PFSK-1 (cell line): ENCODE measurements at regions not wholly inside any gene's neighbourhood (a gene's known extent, or its start where the extent isn't known, plus 50 kb on each side); places are given as distances from the start of the nearest gene placed in this dataset.

Experiments
- FOXP2 ChIP-seq: optimal IDR thresholded peaks from 2 replicates; pipeline ENCODE3; 2011; ENCODE audit warnings: borderline replicate concordance, control low read depth, inconsistent platforms; ENCODE audit not compliant: insufficient read depth; ENCODE audit errors: extremely low read length, extremely low read depth
- POLR2AphosphoS5 ChIP-seq: IDR thresholded peaks from 2 replicates; pipeline ENCODE4 v1.6.1; 2012; ENCODE audit warnings: low read depth, mild to moderate bottlenecking, control low read depth, low read length, moderate library complexity
- SIN3A ChIP-seq: IDR thresholded peaks from 2 replicates; pipeline ENCODE4 v1.6.1; 2012; ENCODE audit warnings: mild to moderate bottlenecking, low read length, moderate library complexity, borderline replicate concordance; ENCODE audit not compliant: insufficient read depth
- TAF1 ChIP-seq: IDR thresholded peaks from 2 replicates; pipeline ENCODE4 v1.6.1; 2012; ENCODE audit warnings: low read length, control low read depth, borderline replicate concordance; ENCODE audit not compliant: insufficient read depth
- TF ChIP-seq, protein P1 (sequence below), 2 experiments: IDR thresholded peaks; 2 replicates each; pipeline versions ENCODE4 v1.6.1 to v1.8.0; 2011 to 2012; ENCODE audit warnings: low read depth in 2 of 2, low read length in 2 of 2, control low read depth in 1 of 2, inconsistent platforms in 1 of 2, mild to moderate bottlenecking in 1 of 2, moderate library complexity in 1 of 2; ENCODE audit not compliant: insufficient read depth in 1 of 2

DNA sequence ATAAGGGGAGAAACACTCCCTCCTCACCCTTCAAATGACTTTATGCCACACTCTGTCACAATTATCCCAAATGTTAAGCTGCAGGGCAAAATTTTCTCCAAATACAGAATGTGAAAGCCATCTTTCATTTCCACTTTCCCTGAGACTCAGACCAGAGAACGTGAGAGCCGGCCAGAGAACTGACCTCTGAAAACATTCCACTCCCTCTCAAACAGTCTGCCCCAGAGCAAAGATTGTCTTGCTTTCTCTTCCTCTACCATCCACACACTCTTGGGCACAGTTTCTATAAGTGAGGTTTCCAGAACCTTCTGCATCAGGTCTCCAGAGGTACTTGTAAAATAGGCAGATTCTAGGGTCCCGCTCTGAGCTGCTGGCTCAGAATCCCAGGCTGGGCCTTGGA, 278.1 kb downstream of the FRK start:
- TF ChIP-seq FOXP2, result no peak
- TF ChIP-seq, protein P1, sequence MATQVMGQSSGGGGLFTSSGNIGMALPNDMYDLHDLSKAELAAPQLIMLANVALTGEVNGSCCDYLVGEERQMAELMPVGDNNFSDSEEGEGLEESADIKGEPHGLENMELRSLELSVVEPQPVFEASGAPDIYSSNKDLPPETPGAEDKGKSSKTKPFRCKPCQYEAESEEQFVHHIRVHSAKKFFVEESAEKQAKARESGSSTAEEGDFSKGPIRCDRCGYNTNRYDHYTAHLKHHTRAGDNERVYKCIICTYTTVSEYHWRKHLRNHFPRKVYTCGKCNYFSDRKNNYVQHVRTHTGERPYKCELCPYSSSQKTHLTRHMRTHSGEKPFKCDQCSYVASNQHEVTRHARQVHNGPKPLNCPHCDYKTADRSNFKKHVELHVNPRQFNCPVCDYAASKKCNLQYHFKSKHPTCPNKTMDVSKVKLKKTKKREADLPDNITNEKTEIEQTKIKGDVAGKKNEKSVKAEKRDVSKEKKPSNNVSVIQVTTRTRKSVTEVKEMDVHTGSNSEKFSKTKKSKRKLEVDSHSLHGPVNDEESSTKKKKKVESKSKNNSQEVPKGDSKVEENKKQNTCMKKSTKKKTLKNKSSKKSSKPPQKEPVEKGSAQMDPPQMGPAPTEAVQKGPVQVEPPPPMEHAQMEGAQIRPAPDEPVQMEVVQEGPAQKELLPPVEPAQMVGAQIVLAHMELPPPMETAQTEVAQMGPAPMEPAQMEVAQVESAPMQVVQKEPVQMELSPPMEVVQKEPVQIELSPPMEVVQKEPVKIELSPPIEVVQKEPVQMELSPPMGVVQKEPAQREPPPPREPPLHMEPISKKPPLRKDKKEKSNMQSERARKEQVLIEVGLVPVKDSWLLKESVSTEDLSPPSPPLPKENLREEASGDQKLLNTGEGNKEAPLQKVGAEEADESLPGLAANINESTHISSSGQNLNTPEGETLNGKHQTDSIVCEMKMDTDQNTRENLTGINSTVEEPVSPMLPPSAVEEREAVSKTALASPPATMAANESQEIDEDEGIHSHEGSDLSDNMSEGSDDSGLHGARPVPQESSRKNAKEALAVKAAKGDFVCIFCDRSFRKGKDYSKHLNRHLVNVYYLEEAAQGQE (IDR thresholded peaks at IDR 0.05; ENCODE audit: insufficient read depth in 1 of 2, low read depth in 2 of 2, low read length in 2 of 2), result no peak
- TF ChIP-seq SIN3A, result no peak
- no peak for TF ChIP-seq POLR2AphosphoS5
- TF ChIP-seq TAF1, result no peak

DNA sequence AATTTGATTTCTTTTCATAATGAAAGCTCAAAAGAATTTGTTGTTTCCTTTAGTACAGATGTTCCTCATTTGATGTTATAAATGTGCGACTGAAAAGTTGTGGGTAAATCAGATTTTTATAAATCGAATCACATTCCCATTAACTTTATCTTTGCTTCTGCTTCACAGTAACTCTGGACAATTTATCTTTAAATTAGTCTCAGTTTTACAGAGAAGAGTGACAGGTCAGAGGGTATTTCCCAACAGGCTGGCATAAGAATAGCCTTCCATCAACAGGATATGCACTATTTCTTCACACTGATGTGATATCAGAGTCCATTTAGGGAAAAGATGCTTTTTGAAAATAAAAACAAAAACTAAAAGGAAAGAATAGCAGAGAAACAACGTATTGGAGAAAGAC, 286.9 kb downstream of the FRK start:
- TF ChIP-seq FOXP2, result no peak

DNA sequence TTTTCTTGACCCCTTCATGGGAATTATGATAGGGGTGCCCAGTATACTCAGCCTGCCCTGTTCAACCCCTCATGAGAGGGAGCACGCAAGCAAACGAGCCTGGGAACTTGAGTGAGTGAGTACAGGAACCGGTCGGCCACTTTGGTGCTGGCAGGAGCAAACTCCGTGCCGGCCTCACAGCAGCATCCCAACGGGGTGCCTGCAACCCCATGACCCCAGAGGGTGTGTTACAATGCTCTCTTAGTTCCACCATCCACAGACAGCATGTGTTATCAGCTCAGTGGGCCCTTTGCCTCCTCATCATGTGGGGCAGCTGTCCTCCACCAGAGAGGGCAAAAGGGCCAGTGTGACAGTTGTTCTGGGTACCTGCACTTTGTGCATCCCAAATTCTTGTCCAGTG, 289.8 kb downstream of the FRK start:
- TF ChIP-seq FOXP2 (no peak), SIN3A (no peak), POLR2AphosphoS5 (no peak), TAF1 (no peak)
- TF ChIP-seq, protein P1 (IDR thresholded peaks at IDR 0.05; ENCODE audit: insufficient read depth in 1 of 2, low read depth in 2 of 2, low read length in 2 of 2), result no peak

DNA sequence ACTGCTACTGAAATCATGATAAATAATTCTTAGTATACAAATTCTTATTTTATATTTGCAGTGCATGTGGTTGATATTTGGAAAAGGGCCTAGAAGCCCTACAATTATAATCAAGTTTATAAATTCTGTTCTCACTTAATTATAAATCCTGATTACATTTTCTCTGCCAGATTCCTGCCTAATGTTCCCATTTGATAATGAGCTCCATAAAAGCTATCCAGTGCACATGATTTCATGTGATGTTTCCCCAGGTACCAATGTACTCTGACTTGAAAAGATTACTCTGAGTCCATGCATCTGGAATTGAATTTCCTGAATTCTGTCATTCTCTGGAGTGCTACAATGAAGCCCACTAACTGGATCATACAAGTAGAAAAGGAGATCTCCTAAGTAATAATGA, 292.2 kb downstream of the FRK start:
- TF ChIP-seq POLR2AphosphoS5, result no peak
- TF ChIP-seq SIN3A, result no peak
- TF ChIP-seq TAF1, result no peak
- TF ChIP-seq, protein P1 (IDR thresholded peaks at IDR 0.05; ENCODE audit: insufficient read depth in 1 of 2, low read depth in 2 of 2, low read length in 2 of 2), result no peak
- no peak for TF ChIP-seq FOXP2

DNA sequence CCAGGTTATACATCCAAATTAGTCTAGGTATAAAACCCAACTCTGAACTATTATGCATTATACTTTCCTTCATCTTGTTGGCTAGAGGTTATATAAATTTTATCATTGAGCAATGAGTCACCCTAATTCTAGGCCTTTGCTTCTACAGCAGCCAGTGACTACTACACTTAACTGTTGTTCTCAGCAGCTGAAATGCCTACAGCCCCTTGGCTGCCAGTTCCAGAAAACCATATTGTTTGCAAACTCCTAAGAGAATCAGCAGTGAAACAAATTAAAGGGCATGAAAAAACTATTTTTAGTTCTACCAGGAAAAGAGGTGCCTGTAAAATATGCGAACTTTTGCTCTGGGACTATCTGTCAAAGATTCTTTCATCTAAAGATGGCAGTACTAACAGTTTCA, 292.8 kb downstream of the FRK start:
- TF ChIP-seq TAF1 (no peak), POLR2AphosphoS5 (no peak), FOXP2 (no peak), SIN3A (no peak)
- TF ChIP-seq, protein P1 (IDR thresholded peaks at IDR 0.05; ENCODE audit: insufficient read depth in 1 of 2, low read depth in 2 of 2, low read length in 2 of 2), result no peak
